HG02852 (cell line): ENCODE measurements at regions not wholly inside any gene's neighbourhood (a gene's known extent, or its start where the extent isn't known, plus 50 kb on each side); places are given as distances from the start of the nearest gene placed in this dataset.

Experiments used
- ATAC-seq: cut with Tn5 transposase; IDR thresholded peaks from one replicate; pipeline ENCODE4 v1.9.1; 2021; ENCODE audit warnings: mild to moderate bottlenecking, moderate library complexity; ENCODE audit not compliant: unreplicated experiment

DNA sequence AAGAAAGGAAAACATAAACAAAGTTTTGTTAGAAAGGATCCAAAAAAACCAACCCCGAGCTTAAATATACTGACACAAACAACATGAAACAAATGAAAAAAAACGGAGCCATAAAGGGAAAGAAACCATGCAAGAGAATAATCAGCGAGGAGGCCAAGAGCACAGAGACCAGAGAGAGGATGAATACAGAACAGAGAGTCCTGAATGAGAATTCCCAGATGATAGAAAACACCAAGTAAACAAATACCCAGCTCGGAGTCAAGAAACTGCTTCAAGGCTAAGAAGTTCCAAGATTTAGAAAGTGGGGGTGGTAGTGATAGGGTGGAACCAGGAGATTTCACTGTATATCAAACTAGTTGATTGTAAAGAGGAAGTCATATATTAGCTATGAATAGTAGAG is 313.3 kb downstream of the OSR1 start:
- no peak for ATAC-seq

- ATAC-seq, result no peak
Measured at GRCh38 chr2:19043893-19044292, 314.5 kb downstream of the OSR1 start.

- no peak for ATAC-seq
Measured at GRCh38 chr2:19041434-19042041, 316.9 kb downstream of the OSR1 start.

- no peak for ATAC-seq
Measured at GRCh38 chr2:19038071-19039015, 320.1 kb downstream of the OSR1 start.

GRCh38 chr2:19036091-19036490 is 322.3 kb downstream of the OSR1 start:
- ATAC-seq, result no peak

DNA sequence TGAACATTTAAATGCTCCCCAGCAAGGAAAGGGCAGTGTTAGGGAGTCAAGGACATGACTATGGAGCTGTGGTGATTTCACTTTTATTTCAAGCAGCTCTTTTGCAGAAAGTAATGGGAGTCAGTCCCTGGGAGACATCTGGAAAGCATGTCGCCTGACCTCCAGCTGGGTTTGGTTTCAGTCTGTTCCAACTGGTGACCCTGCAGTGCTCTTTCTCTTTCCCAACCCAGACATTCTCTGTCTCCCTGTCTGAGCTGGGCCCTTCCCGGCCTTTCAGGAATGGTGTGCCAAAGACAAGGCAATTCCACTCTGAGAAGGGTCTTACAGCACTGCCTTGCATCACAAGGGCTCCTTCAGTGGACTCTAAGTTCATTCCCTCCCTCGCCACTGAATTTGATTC is 323.2 kb downstream of the OSR1 start:
- no peak for ATAC-seq

- ATAC-seq, result no peak
Measured at GRCh38 chr2:19033240-19033639, 325.2 kb downstream of the OSR1 start.

DNA sequence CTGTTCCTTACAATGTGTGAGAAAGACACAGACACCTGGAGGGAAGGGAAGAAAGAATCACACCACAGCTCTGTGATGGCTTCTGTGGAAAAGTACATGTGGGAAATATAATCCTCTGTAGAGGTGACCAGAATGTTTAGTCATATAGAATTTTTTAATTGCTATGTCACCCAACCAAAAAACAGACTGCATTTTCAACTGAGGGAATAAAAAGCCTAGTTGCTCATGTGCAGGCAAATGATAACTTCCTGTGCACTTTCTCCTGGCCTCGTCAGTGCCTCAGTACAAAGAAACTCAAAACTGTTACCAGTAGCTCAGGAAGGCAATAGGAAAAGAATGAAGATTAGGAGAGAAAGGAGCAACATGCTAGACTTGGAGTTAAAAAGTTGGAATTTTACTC is 326.8 kb downstream of the OSR1 start:
- no peak for ATAC-seq

GRCh38 chr2:19029655-19030054 is 328.8 kb downstream of the OSR1 start:
- no peak for ATAC-seq

DNA sequence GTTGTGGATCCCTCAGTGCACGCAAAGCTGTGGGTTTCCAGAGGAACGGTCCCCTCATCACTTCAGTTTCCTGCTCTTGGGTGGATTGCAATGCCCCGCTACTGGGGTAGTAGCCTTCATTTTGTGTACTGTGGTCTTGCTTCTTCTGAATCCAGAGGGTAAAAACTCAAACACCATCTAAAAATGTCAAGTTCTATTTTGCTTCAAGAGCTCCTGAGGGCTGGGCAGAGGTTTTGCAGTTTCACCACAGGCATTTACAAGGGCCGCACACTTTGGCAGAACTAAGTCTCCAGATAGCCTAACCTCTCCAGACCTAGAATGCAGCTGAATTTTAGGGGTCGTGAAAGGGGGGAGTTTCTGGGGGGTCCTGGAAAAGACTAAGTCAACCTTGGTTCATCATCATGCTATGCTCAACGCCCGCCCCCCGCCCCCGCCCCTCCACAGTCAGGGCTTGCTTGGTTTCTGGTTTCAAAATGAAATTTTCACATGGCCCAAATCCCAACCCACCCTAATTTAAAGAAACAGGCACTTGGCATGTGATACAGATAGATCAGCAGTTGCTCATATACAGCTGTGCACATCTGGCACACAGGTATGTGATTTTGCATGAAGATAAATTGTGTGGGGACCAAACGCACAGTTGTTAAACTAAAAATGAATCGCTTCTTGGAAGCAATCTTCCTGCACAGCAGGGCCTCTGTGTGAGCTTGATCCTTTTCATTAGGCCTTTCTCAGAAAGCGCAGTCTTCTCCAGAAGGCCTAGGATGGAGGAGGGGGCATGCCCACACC is 329.6 kb downstream of the OSR1 start:
- ATAC-seq, result no peak

DNA sequence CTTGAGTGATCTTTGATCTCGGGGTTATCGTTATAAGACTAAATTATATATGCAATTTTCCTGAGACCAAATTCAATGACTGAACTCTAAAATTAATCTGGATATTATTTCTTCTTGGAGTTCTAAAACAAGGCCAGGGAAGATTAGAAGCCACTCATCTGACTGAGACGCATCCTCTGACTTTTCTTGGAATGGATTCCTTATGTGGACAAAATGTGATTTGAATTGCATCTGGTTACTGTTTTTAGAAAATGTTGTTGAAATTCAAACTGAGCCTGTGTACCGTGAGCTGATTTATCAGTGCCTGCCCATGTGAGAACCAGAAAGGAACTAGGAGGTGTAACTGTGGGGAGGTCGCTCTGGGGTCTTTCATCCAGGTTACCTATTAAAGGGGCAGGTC is 330.8 kb downstream of the OSR1 start:
- ATAC-seq, result no peak

GRCh38 chr2:19026261-19026660 is 332.2 kb downstream of the OSR1 start:
- ATAC-seq, result no peak

- ATAC-seq, result no peak
Measured at GRCh38 chr2:19022334-19022733, 336.1 kb downstream of the OSR1 start.

DNA sequence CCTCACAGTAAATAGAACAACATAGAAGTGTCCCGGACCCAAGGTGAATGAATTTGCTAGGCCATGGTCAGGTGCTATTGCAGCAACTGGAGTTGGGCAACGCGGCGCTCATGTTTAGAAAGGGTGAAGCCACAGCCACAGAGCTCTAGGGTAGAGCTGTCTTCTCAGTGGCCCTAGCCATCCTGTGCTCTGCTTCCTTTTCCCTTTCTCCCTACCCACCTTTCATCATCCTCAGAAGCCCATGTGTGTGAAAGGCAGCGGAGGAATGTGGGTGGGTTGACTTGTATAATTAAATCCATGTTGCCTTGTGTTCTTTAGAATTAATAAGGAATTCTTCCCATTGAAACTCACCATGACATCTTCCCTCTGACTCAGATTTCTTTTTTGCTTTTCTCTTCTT is 336.7 kb downstream of the OSR1 start:
- no peak for ATAC-seq

DNA sequence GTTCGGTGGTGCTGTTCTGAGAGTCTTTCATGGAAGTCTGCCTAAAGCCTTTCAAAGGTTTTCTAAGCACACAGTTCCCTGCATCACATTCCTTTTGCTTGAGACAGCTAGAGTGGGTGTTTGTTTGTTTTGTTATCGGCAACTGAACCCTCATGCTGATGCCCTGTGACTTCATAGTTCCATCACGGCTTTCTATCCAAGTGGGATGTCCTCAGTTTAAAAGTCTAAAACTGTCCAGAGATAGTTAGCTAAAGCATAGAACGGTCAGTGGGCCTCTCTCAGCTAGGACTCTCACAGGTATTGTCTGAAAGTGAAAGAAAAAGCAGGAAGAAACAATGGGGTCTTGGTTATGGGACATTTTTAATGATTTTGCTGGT is 337.3 kb downstream of the OSR1 start:
- ATAC-seq, result no peak

- no peak for ATAC-seq
Measured at GRCh38 chr2:19020144-19021099, 338.0 kb downstream of the OSR1 start.

DNA sequence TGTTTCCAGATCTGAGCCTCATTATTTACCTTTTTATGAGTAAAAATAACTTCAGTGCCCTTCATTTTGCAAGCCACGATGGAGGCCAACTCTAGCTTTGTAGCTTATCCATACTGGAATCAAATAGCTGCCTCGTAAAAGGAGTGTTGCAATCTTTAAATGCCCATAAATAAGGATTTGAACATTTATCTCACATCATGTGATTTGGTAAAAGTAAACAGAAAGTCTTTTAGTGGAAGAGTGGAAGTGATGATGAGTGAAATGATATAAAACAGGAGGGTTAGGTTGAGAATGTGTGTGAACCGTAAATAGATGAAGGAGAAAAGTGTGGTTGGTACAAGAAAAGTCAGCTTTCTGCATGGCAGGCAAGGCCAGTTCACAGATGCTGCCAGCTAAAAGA is 348.9 kb downstream of the OSR1 start:
- no peak for ATAC-seq

DNA sequence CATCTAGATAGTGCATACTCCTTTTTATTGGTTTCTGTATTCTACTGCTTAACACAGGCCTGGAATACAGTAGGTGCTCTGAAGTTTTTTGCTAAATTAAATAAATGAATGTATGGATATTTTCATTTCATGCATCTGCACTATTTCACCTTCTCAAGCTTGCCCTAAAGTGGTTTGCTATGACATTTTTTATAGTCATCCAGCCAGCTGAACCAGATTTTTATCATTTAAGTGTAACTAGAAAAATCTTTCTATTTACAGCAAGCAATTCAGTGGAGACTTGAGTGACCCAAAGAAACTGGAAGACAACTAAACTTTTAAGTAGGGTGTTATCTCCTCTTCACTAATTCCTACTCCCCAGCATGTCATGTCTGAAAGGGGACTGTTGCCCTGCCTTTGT is 354.9 kb downstream of the OSR1 start:
- no peak for ATAC-seq

GRCh38 chr2:19000776-19001175 is 357.6 kb downstream of the OSR1 start:
- ATAC-seq, result no peak

DNA sequence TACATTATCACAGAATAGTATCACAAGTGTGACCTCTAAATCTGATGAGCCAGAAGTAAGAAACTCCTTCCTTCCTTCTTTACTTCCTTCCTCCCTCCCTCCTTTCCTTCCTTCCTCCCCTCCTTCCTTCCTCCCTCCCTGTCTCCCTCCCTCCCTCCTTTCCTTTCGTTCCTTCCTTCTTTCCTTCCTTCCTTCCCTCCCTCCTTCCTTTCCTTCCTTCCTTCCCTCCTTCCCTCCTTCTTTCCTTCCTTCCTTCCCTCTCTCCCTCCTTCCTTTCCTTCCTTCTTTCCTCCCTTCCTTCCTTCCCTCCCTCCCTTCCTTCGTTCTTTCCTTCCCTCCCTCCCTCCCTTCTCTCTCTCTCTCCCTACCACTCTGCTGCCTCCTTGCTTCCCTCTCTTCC is 359.2 kb downstream of the OSR1 start:
- no peak for ATAC-seq

DNA sequence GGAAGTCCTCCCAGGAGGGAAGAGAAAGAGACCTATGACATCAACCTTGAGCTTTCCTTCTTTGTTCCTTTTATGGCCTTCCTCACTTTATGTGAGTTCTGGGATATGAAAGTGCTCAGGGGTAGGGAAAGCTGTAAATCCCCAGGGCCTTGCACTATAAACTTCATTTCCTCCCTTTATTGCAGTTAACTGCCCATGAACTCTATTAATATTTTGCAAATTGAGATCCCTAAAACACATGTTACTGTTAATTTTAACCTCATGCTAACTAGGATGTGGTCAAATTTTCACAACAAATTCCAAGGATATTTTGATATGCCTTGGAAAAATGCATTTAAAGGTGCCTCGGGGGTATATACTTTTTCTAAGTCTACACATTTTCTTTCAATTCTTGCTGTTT is 359.9 kb downstream of the OSR1 start:
- ATAC-seq, result no peak
